Endothelial cell of umbilical vein (primary cell): ENCODE measurements at regions not wholly inside any gene's neighbourhood (a gene's known extent, or its start where the extent isn't known, plus 50 kb on each side); places are given as distances from the start of the nearest gene placed in this dataset.

Experiments
- POLR2A ChIP-seq: IDR thresholded peaks from 2 replicates; pipeline ENCODE4 v1.6.1; 2012; ENCODE audit warnings: low read depth, mild to moderate bottlenecking, control low read depth, low read length
- POLR2AphosphoS5 ChIP-seq: IDR thresholded peaks from 2 replicates; pipeline ENCODE4 v1.6.1; 2012; ENCODE audit warnings: low read depth, mild to moderate bottlenecking, control low read depth, low read length, moderate library complexity; ENCODE audit not compliant: insufficient read depth
- TF ChIP-seq, protein P1 (sequence below), 2 donors: IDR thresholded peaks; 1 replicate in 1 of 2; 2 replicates in 1 of 2; pipeline ENCODE4 v1.5.1; 2011; ENCODE audit warnings: low read length in 2 of 2, mild to moderate bottlenecking in 2 of 2, moderate library complexity in 2 of 2, control low read depth in 1 of 2, inconsistent platforms in 1 of 2, low read depth in 1 of 2; ENCODE audit not compliant: insufficient read depth in 1 of 2; ENCODE audit errors: extremely low read depth in 1 of 2

DNA sequence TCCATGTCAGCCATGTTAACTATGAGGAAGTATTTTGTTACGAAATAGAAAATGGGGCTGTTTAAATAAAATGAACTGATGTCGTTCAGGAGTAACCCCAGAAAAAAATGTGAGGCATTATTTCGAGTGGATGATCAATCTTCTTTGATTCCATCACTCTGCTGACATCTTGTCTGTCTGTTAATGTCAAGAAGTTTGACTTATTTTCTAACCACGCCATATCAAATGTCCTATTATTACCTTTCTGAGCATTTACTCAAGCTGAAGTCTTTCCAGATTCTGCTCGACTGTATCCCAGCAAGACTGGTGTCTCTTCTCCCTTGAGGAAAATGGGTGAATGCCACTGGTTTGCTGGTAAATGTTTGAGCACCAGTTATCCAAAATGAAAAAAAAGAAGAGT lies 672.9 kb upstream of the SOX11 start:
- TF ChIP-seq POLR2AphosphoS5: no peak
- TF ChIP-seq, protein P1, sequence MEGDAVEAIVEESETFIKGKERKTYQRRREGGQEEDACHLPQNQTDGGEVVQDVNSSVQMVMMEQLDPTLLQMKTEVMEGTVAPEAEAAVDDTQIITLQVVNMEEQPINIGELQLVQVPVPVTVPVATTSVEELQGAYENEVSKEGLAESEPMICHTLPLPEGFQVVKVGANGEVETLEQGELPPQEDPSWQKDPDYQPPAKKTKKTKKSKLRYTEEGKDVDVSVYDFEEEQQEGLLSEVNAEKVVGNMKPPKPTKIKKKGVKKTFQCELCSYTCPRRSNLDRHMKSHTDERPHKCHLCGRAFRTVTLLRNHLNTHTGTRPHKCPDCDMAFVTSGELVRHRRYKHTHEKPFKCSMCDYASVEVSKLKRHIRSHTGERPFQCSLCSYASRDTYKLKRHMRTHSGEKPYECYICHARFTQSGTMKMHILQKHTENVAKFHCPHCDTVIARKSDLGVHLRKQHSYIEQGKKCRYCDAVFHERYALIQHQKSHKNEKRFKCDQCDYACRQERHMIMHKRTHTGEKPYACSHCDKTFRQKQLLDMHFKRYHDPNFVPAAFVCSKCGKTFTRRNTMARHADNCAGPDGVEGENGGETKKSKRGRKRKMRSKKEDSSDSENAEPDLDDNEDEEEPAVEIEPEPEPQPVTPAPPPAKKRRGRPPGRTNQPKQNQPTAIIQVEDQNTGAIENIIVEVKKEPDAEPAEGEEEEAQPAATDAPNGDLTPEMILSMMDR (IDR thresholded peaks at IDR 0.05; ENCODE audit: extremely low read depth in 1 of 2, insufficient read depth in 1 of 2, low read depth in 1 of 2, low read length in 2 of 2): no peak
- TF ChIP-seq POLR2A: no peak
